ENCODE measurements at regions not wholly inside any gene's neighbourhood (a gene's known extent, or its start where the extent isn't known, plus 50 kb on each side); places are given as distances from the start of the nearest gene placed in this dataset.

GRCh38 chr15:25982736-25983135 lies 119.6 kb upstream of the ATP10A start:
- intact Hi-C loops (cut with micrococcal nuclease; ENCODE audit: unreplicated experiment) = no loop called here
- Mint-ChIP-seq H3K27ac (ENCODE audit: unreplicated experiment) (no peak overlapping the region), H3K4me3 (ENCODE audit: low read depth, unreplicated experiment) (no peak overlapping the region), H3K36me3 (ENCODE audit: insufficient read depth, unreplicated experiment) (no peaks in the 10 kb centered on the region), H3K9me3 (ENCODE audit: low read depth, unreplicated experiment) (no peaks in the 10 kb centered on the region), H3K27me3 (ENCODE audit: unreplicated experiment) (no peaks in the 10 kb centered on the region), H3K4me1 (ENCODE audit: low read depth, unreplicated experiment) (no peaks in the 10 kb centered on the region)
- no peak for TF ChIP-seq CTCF (IDR thresholded peaks at IDR 0.05; ENCODE audit: unreplicated experiment)
- no peak for DNase-seq
- BruUV-seq (replicated peaks) = no TSS peak
- CTCF ChIA-PET = no interaction called here

- CTCF ChIA-PET = no interaction called here
- no peak overlapping the region for H3K4me3 Mint-ChIP-seq (ENCODE audit: low read depth, unreplicated experiment)
- no peaks in the 10 kb centered on the region for H3K36me3 Mint-ChIP-seq (ENCODE audit: insufficient read depth, unreplicated experiment)
- H3K27ac Mint-ChIP-seq (ENCODE audit: unreplicated experiment) = no peak overlapping the region
- no peaks in the 10 kb centered on the region for H3K27me3 Mint-ChIP-seq (ENCODE audit: unreplicated experiment)
- intact Hi-C loops (cut with micrococcal nuclease; ENCODE audit: unreplicated experiment) = no loop called here
- no peaks in the 10 kb centered on the region for H3K9me3 Mint-ChIP-seq (ENCODE audit: low read depth, unreplicated experiment)
- no peak for DNase-seq
- no TSS peak for BruUV-seq (replicated peaks)
- H3K4me1 Mint-ChIP-seq (ENCODE audit: low read depth, unreplicated experiment) = no peaks in the 10 kb centered on the region
- no peak for TF ChIP-seq CTCF (IDR thresholded peaks at IDR 0.05; ENCODE audit: unreplicated experiment)
These were observed 118.0 kb upstream of the ATP10A start for GRCh38 chr15:25981114-25981513.

GRCh38 chr15:25972141-25972675 lies 109.1 kb upstream of the ATP10A start:
- peaks cover 4% of the 10 kb centered on the region for H3K9me3 Mint-ChIP-seq (ENCODE audit: low read depth, unreplicated experiment)
- TF ChIP-seq CTCF (IDR thresholded peaks at IDR 0.05; ENCODE audit: unreplicated experiment) = no peak
- intact Hi-C loops (cut with micrococcal nuclease; ENCODE audit: unreplicated experiment) = no loop called here
- H3K4me1 Mint-ChIP-seq (ENCODE audit: low read depth, unreplicated experiment) = no peaks in the 10 kb centered on the region
- no peak for DNase-seq
- no TSS peak for BruUV-seq (replicated peaks)
- CTCF ChIA-PET = no interaction called here
- H3K4me3 Mint-ChIP-seq (ENCODE audit: low read depth, unreplicated experiment) = no peak overlapping the region
- H3K36me3 Mint-ChIP-seq (ENCODE audit: insufficient read depth, unreplicated experiment) = no peaks in the 10 kb centered on the region
- H3K27me3 Mint-ChIP-seq (ENCODE audit: unreplicated experiment) = no peaks in the 10 kb centered on the region
- no peak overlapping the region for H3K27ac Mint-ChIP-seq (ENCODE audit: unreplicated experiment)

GRCh38 chr15:25971053-25971452 lies 107.9 kb upstream of the ATP10A start:
- CTCF ChIA-PET = no interaction called here
- Mint-ChIP-seq H3K4me3 (ENCODE audit: low read depth, unreplicated experiment) (no peak overlapping the region), H3K9me3 (ENCODE audit: low read depth, unreplicated experiment) (peaks cover 4% of the 10 kb centered on the region), H3K27me3 (ENCODE audit: unreplicated experiment) (no peaks in the 10 kb centered on the region), H3K36me3 (ENCODE audit: insufficient read depth, unreplicated experiment) (no peaks in the 10 kb centered on the region), H3K4me1 (ENCODE audit: low read depth, unreplicated experiment) (no peaks in the 10 kb centered on the region), H3K27ac (ENCODE audit: unreplicated experiment) (no peak overlapping the region)
- BruUV-seq (replicated peaks) = no TSS peak
- TF ChIP-seq CTCF (IDR thresholded peaks at IDR 0.05; ENCODE audit: unreplicated experiment) = no peak
- no peak for DNase-seq
- intact Hi-C loops (cut with micrococcal nuclease; ENCODE audit: unreplicated experiment) = no loop called here

Data from Calu3 (cell line).